Large intestine (tissue), 3 donors: ENCODE measurements at regions not wholly inside any gene's neighbourhood (a gene's known extent, or its start where the extent isn't known, plus 50 kb on each side); places are given as distances from the start of the nearest gene placed in this dataset.

Source experiments
- DNase-seq, 2 donors: peaks; one replicate each; pipeline versions ENCODE4 v3.0.0 to v3.0.0-alpha.2; 2013
- H3K27ac ChIP-seq: one replicate; pipeline ENCODE4 v1.5.1; 2013; ENCODE audit warnings: low read length
- H3K27me3 ChIP-seq: 2 replicates; pipeline ENCODE4 v1.6.1; 2013; ENCODE audit warnings: low read length; ENCODE audit not compliant: control insufficient read depth, insufficient read depth
- H3K36me3 ChIP-seq: 2 replicates; pipeline ENCODE4 v1.6.1; 2013; ENCODE audit warnings: low read length; ENCODE audit not compliant: control insufficient read depth, insufficient read depth
- H3K4me1 ChIP-seq: one replicate; pipeline ENCODE4 v1.6.1; 2013; ENCODE audit warnings: low read length; ENCODE audit not compliant: control insufficient read depth, insufficient read depth
- H3K4me3 ChIP-seq: one replicate; pipeline ENCODE4 v1.5.1; 2013; ENCODE audit warnings: low read length
- H3K9me3 ChIP-seq: one replicate; pipeline ENCODE4 v1.6.1; 2013; ENCODE audit warnings: mild to moderate bottlenecking, low read depth, low read length, moderate library complexity; ENCODE audit not compliant: control insufficient read depth
- WGBS: methylation state at CpG from one replicate; pipeline ENCODE4 v1.1.5; 2013; ENCODE audit warnings: low lambda C conversion rate; ENCODE audit not compliant: insufficient coverage; 5-methylcytosine and 5-hydroxymethylcytosine counted together

DNA sequence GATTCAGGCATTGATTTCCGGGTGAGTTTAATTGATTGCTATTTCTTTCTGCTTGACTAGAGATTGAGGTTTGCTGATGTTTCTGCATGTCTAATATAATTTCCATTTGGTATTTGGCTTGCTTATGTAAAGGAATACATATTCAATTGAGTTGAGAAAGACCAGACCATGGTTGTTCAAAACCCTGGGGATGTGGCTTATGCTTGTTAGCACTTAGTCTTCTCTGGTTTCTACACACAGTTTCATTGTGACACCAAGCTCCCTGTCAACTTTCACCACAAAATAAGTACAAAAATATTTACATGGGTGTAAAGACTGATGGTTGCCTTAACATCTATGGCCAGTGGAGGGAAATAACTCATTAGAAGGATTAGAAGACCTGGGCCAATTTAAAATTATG, 209.6 kb downstream of the CDH26 start:
- H3K9me3 ChIP-seq = no peaks in the 10 kb centered on the region
- DNase-seq = no peak
- H3K27ac ChIP-seq = no peak overlapping the region
- no peaks in the 10 kb centered on the region for H3K36me3 ChIP-seq
- WGBS = no CpG with 5 or more reads among the region's 1 CpG
- no peaks in the 10 kb centered on the region for H3K27me3 ChIP-seq
- no peak overlapping the region for H3K4me3 ChIP-seq
- no peaks in the 10 kb centered on the region for H3K4me1 ChIP-seq

- no peak overlapping the region for H3K4me3 ChIP-seq
- H3K4me1 ChIP-seq = no peaks in the 10 kb centered on the region
- no peaks in the 10 kb centered on the region for H3K36me3 ChIP-seq
- no peaks in the 10 kb centered on the region for H3K9me3 ChIP-seq
- H3K27me3 ChIP-seq = no peaks in the 10 kb centered on the region
- no peak for DNase-seq
- H3K27ac ChIP-seq = no peak overlapping the region
- WGBS = no CpG with 5 or more reads among the region's 1 CpG
Observed at GRCh38 chr20:60168963-60169362, 210.7 kb downstream of the CDH26 start.

- H3K9me3 ChIP-seq = no peaks in the 10 kb centered on the region
- no peak overlapping the region for H3K27ac ChIP-seq
- H3K4me3 ChIP-seq = no peak overlapping the region
- no peaks in the 10 kb centered on the region for H3K27me3 ChIP-seq
- no CpG with 5 or more reads among the region's 3 CpGs for WGBS
- no peaks in the 10 kb centered on the region for H3K4me1 ChIP-seq
- no peaks in the 10 kb centered on the region for H3K36me3 ChIP-seq
- DNase-seq = no peak
Observed at GRCh38 chr20:60170116-60170515, 211.9 kb downstream of the CDH26 start.

- DNase-seq = no peak
- no peaks in the 10 kb centered on the region for H3K9me3 ChIP-seq
- H3K4me3 ChIP-seq = no peak overlapping the region
- H3K27me3 ChIP-seq = no peaks in the 10 kb centered on the region
- no peaks in the 10 kb centered on the region for H3K36me3 ChIP-seq
- no peak overlapping the region for H3K27ac ChIP-seq
- H3K4me1 ChIP-seq = no peaks in the 10 kb centered on the region
Observed at GRCh38 chr20:60171313-60171712, 213.1 kb downstream of the CDH26 start.

- WGBS = 100% methylated on average over 1 of the region's 4 CpGs
- Histone ChIP-seq H3K36me3 (no peaks in the 10 kb centered on the region), H3K4me3 (no peak overlapping the region)
Observed at GRCh38 chr20:60171738-60172137, 213.5 kb downstream of the CDH26 start.

GRCh38 chr20:60172346-60172984, 214.2 kb downstream of the CDH26 start:
- H3K4me1 ChIP-seq = no peaks in the 10 kb centered on the region
- no peaks in the 10 kb centered on the region for H3K36me3 ChIP-seq
- H3K9me3 ChIP-seq = no peaks in the 10 kb centered on the region
- H3K4me3 ChIP-seq = no peak overlapping the region
- H3K27ac ChIP-seq = no peak overlapping the region
- no peak for DNase-seq
- H3K27me3 ChIP-seq = no peaks in the 10 kb centered on the region
- 100% methylated on average over 1 of the region's 8 CpGs for WGBS

More at GRCh38 chr20:60171738-60172137, 213.5 kb downstream of the CDH26 start:
- Histone ChIP-seq H3K4me1 (no peaks in the 10 kb centered on the region), H3K9me3 (no peaks in the 10 kb centered on the region), H3K27me3 (no peaks in the 10 kb centered on the region), H3K27ac (no peak overlapping the region)
- DNase-seq = no peak

DNA sequence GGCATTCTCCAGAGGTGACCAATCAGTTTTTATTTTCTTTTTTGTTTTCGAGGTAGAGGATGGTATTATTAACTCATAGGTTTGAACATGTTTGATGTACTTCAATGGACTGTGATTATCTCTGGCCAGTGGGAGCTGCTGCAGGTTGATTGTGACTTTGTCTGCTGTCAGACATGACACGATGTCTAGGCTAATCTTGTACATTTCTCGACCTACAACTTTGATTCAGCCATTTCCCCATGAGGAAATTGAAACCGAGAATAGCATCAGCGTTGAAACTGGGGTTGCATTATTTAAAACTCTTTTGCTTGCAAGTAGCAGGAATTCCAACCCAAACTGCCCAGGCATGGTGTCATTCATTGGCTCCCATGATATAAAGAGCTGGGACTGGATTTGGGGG, 218.9 kb downstream of the CDH26 start:
- Histone ChIP-seq H3K4me1 (no peaks in the 10 kb centered on the region), H3K4me3 (no peak overlapping the region), H3K27me3 (no peaks in the 10 kb centered on the region), H3K36me3 (no peaks in the 10 kb centered on the region), H3K27ac (no peak overlapping the region), H3K9me3 (no peaks in the 10 kb centered on the region)
- WGBS = 82% methylated on average over 4 of the region's 5 CpGs
- DNase-seq = no peak

GRCh38 chr20:60180986-60181385, 222.8 kb downstream of the CDH26 start:
- no peak overlapping the region for H3K27ac ChIP-seq
- H3K4me3 ChIP-seq = no peak overlapping the region
- H3K4me1 ChIP-seq = no peaks in the 10 kb centered on the region
- no peak for DNase-seq
- no peaks in the 10 kb centered on the region for H3K36me3 ChIP-seq
- no peaks in the 10 kb centered on the region for H3K9me3 ChIP-seq
- WGBS = no CpG with 5 or more reads among the region's 5 CpGs
- no peaks in the 10 kb centered on the region for H3K27me3 ChIP-seq

GRCh38 chr20:60186412-60186811, 228.2 kb downstream of the CDH26 start:
- Histone ChIP-seq H3K36me3 (no peaks in the 10 kb centered on the region), H3K4me1 (no peaks in the 10 kb centered on the region), H3K9me3 (no peaks in the 10 kb centered on the region), H3K27me3 (no peaks in the 10 kb centered on the region), H3K4me3 (no peak overlapping the region), H3K27ac (no peak overlapping the region)
- WGBS = 71% methylated on average over 1 of the region's 4 CpGs
- DNase-seq = no peak

DNA sequence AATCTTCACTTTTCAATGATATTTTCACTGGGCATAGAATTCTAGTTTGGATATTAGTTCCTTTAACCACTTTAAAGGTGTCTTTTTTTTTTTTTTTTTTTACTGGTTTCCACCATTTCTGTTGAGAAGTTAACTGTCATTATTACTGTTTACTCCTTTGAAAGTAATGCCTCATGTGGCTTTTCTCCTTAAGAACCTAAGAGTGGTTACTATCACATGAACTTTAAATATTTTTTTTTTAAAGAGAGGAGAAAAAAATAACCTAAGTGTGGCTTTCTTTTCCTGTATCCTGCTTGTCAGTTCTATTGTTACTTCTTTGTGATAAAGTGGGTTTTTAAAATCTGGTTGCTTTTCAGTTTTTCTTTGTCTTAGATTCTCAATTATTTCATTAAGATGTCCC, 229.5 kb downstream of the CDH26 start:
- no peak overlapping the region for H3K27ac ChIP-seq
- no peak overlapping the region for H3K4me3 ChIP-seq
- H3K4me1 ChIP-seq = no peaks in the 10 kb centered on the region
- no peaks in the 10 kb centered on the region for H3K9me3 ChIP-seq
- no peaks in the 10 kb centered on the region for H3K27me3 ChIP-seq
- H3K36me3 ChIP-seq = no peaks in the 10 kb centered on the region
- DNase-seq = no peak

DNA sequence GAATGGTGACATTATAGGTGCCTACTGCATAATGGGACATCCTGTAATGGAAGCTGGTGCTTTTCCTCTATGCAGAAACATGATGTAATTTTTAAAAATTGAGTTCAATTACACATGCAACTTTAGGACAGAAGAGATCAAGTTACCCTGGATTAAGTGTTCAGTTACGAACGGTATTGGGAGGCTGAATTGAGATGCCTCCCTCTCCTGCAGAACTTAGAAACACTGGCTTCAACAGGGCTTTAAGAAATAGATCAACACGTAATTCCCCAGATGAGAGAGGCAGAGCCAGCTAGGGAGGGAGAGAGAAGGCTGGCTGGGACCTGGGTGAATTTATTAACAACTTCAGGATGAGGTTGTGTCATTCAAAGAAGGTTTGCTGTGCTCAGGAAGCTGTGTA, 232.8 kb downstream of the CDH26 start:
- Histone ChIP-seq H3K27ac (no peak overlapping the region), H3K27me3 (no peaks in the 10 kb centered on the region), H3K4me3 (no peak overlapping the region), H3K4me1 (no peaks in the 10 kb centered on the region), H3K36me3 (no peaks in the 10 kb centered on the region), H3K9me3 (no peaks in the 10 kb centered on the region)
- DNase-seq = no peak
- no CpG with 5 or more reads among the region's 3 CpGs for WGBS
